NCI-H1436 (cell line): ENCODE measurements at regions not wholly inside any gene's neighbourhood (a gene's known extent, or its start where the extent isn't known, plus 50 kb on each side); places are given as distances from the start of the nearest gene placed in this dataset.
A peak's percentile ranks its signal among the peaks of the same experiment; 100 is the strongest.

Experiments
- DNase-seq: peaks from one replicate; lab custom pipeline; 2025; lab: John Stamatoyannopoulos, UW

GRCh38 chr7:86972072-86972471, 87.4 kb downstream of the ELAPOR2 start:
- DNase-seq, result no peak

GRCh38 chr7:86970986-86971385, 88.5 kb downstream of the ELAPOR2 start:
- DNase-seq, result no peak

- DNase-seq, result no peak
Measured at GRCh38 chr7:86970547-86970946, 88.9 kb downstream of the ELAPOR2 start.

GRCh38 chr7:86969865-86970264, 89.6 kb downstream of the ELAPOR2 start:
- no peak for DNase-seq

- DNase-seq, result peak; percentile 6
Measured at GRCh38 chr7:86968618-86969017, 90.8 kb downstream of the ELAPOR2 start.

- DNase-seq, result no peak
Measured at GRCh38 chr7:86966916-86967315, 92.5 kb downstream of the ELAPOR2 start.

- DNase-seq, result no peak
Measured at GRCh38 chr7:86965727-86966120, 93.7 kb downstream of the ELAPOR2 start.

GRCh38 chr7:86964973-86965726, 94.3 kb downstream of the ELAPOR2 start:
- DNase-seq, result no peak

GRCh38 chr7:86963599-86964230, 95.7 kb downstream of the ELAPOR2 start:
- no peak for DNase-seq

- no peak for DNase-seq
Measured at GRCh38 chr7:86962623-86963022, 96.8 kb downstream of the ELAPOR2 start.

GRCh38 chr7:86961686-86962085, 97.8 kb downstream of the ELAPOR2 start:
- no peak for DNase-seq

GRCh38 chr7:86958380-86958779, 101.1 kb downstream of the ELAPOR2 start:
- no peak for DNase-seq

- DNase-seq, result no peak
Measured at GRCh38 chr7:86956567-86956966, 102.9 kb downstream of the ELAPOR2 start.

GRCh38 chr7:86955895-86956503, 103.5 kb downstream of the ELAPOR2 start:
- DNase-seq, result no peak

- DNase-seq, result no peak
Measured at GRCh38 chr7:86954971-86955370, 104.5 kb downstream of the ELAPOR2 start.

GRCh38 chr7:86953653-86954336, 105.7 kb downstream of the ELAPOR2 start:
- no peak for DNase-seq

- no peak for DNase-seq
Measured at GRCh38 chr7:86953219-86953618, 106.2 kb downstream of the ELAPOR2 start.

GRCh38 chr7:86951895-86952294, 107.6 kb downstream of the ELAPOR2 start:
- no peak for DNase-seq

- no peak for DNase-seq
Measured at GRCh38 chr7:86950944-86951343, 108.5 kb downstream of the ELAPOR2 start.

GRCh38 chr7:86950360-86950759, 109.1 kb downstream of the ELAPOR2 start:
- no peak for DNase-seq

GRCh38 chr7:86949779-86950260, 109.6 kb downstream of the ELAPOR2 start:
- DNase-seq, result no peak

- no peak for DNase-seq
Measured at GRCh38 chr7:86949052-86949778, 110.2 kb downstream of the ELAPOR2 start.
